Activated CD8-positive, alpha-beta memory T cell treated with anti-CD3 and anti-CD28 coated beads for 48 hours (primary cell): ENCODE measurements at regions not wholly inside any gene's neighbourhood (a gene's known extent, or its start where the extent isn't known, plus 50 kb on each side); places are given as distances from the start of the nearest gene placed in this dataset.

ENCODE experiments used
- DNase-seq, 3 experiments: peaks; one replicate each; pipeline ENCODE4 v3.0.0-alpha.2; 2020; ENCODE audit warnings: low read depth in 2 of 3, low spot score in 2 of 3

DNA sequence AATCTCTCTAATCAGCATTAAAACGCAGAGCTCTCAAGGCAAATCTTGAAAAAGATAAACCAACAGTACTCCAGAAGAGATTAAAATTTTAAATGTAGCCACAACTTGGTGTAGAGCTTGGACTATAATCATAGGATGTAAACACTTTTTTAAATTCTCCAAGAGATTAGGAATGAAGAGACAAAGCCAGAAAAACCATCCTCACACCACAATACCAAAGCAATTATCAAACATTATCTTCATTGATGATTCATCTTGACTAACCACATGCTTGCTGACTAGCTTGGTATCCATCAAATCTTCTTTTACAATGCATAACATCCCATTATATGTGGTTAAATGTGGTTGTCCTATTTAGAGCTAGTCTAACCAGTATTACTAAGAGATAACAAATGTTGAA lies 815.1 kb downstream of the TLE1 start:
- no peak for DNase-seq

DNA sequence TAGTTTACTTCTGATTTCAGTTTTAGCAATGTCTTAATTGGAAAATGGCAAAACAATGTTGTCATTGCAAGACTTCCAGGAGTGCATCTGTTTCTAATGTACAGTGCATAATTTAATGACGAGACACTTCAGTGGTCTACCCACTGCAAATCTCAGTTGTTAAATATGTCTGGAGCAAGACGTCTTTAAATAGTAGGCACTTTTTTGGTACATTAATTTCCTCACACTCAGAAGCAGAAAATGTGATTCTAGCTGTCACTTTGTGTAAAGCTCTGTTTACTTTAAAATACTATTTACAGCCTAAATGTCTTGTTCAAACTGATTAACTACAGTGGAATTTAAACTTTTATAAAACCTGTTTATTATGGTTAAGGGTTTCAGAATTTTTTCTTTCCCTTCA lies 815.5 kb downstream of the TLE1 start:
- DNase-seq, result no peak

DNA sequence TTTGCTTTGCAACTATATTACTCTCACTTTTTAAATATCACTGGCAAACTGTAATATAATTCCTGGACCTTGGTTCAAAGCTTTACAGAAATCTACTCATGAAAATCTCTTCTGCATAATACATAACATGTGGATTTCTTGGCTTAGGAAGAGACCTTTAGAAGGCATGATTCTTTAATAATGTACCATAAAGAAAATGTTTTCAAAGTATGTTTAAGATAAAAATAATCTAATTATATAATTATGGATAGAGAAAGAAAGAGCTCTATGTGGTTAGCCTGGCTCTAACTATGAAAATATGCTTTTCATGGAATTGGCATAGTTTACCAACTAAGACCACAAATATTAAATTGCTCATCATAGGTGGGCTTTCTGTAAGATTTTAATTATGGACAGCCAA lies 817.8 kb downstream of the TLE1 start:
- no peak for DNase-seq

DNA sequence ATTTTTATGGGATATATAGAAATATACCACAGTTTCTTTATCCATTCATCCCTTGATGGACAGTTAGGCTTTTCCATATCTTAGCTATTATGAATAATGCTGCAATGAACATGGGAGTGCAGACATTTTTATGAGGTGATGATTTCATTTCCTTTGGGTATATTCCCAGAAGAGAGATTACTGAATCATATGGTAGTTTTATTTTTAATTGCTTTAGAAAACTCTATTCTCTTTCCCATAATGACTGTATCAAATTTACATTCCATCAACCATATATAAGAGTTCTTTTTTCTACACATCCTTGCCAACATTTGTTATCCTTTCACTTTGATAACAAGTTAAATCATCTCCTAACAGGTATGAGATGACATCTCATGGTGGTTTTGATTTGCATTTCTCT lies 821.6 kb downstream of the TLE1 start:
- no peak for DNase-seq

DNA sequence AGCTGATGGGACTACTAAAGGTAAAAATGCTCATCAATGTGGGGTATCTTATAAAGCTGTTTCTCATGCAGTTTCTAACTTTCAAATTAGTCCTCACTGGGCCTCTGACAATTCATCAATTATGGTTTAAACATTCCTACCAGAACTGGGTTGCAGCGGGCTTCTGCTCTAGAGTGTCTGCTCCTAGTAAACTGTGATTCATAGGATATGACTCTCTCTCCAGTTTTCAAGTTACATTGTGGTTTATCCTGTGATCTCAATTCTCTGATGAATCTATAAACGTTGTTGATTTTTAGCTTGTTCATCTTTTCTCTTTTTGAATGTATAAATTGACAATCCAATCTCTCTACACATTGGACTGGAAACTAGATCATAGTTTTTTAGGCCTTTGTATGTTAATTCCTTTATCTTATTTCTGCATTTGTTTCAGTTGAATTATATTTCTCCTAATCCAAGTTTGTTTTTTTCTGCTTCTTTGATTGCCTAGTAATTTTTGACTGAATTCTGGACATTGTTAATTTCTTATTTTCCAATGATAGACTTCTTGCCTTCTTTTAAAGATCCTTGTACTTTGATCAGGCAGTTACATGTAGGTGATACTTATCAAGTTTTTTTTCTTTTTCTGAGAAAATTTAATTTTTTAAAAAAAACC lies 822.6 kb downstream of the TLE1 start:
- no peak for DNase-seq

DNA sequence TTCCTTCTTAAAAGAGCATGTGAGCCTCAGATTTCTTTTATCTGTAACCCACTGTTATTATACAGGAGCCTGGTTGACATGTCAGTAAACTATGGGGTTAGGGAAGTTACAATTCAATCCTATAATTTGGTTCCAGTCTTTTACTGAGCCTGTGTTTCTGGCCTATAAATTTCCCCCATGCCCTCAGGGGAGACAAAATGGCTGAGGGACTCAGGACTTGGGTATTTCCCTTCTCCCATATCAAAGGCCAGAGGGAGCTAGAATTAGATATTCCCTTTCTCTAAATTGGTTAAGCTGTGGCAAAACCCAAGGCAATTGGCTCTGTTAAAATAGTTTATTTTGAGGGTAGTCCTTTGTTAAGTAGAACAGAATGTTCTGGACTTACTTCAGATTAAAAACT lies 823.2 kb downstream of the TLE1 start:
- DNase-seq, result no peak

DNA sequence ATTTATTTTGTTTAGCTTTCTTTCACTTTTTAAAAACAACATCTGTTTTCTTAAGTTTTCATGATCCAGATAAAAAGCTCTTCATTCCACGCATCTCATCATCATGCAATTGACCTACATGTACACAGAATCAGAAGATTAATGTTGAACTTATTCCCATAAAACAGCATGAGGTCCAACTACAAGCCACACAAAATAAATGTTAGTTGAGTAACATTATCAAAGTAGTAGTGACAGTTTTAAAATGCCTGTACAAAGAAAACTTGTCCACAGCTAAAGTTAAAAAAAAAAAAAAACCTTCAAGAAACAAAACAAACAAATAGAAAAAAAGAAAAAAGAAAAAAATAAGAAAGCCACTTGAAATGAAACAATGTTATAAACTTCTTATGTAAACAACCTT lies 846.3 kb downstream of the TLE1 start:
- no peak for DNase-seq

DNA sequence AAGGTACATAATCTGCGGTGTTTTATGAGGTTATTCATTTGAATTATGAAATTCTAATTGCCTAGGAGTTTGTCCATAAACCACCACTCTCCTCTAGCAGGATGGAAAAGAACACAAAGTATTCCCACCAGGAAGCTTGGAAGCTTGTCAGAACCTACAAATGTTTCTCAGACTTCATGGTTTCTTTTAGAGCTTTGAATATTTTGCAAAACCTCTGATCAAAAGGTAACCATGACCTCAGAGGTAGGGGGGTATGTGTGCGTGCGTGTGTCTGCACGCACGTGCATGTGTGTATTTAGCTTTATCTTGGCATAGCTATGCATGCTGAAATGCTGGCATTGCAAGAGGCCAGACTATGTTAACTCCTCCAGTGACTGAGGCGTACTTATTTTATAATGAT lies 847.0 kb downstream of the TLE1 start:
- no peak for DNase-seq

DNA sequence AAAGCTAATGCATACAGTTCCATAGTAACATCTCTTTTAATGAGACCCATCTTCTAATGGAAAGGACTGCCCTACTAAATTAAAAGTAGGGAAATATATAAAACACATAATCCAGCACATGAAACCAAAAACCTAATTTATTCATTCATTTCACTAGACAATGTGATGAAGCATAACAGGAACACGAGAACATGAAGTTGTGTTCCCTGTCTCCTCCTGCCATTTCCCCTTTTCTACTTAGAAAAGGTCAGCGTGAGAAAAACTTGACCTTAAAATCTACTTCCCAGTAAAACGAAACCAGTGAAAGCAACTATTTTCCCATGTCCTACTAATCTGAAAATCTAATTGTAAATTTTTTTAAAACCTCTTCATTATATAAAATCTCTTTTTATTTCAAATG lies 847.5 kb downstream of the TLE1 start:
- DNase-seq, result no peak

DNA sequence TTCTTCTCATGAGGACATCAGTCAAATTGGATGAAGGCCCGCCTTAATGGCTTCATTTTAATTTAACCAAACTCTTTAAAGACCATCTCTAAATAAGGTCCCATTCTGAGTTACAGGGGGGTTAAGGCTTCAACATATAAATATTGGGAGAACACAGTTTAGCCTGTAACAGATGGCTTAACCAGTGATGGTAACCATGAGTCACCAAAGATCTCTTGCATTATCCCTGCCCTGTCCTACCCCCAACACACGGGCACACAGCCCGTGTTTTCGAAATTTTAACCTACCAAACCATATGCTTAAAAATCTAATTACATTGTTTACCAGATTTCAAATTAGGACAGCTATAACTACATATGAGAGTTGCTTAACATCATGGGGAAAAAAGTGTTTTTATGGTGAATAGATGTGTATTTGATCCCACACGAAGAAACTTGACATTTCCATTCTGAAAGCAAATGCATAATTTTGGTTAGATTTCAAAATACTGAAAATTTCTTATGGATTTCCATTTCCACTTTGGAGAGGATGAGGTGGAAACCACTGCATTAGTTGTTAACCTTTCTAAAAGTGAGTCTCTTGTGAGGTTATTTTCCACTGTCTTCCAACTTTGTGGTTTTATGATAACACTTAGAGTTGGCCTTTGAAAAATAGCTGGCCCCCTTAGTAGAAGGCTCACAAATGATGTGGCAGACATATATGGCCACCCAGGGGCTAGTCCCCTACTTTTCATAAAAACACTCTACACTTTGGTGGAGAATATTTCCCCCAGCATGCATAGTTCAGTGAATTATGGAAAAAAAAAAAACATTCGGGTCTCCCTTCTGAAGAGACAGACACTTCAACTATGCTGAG lies 849.3 kb downstream of the TLE1 start:
- no peak for DNase-seq

DNA sequence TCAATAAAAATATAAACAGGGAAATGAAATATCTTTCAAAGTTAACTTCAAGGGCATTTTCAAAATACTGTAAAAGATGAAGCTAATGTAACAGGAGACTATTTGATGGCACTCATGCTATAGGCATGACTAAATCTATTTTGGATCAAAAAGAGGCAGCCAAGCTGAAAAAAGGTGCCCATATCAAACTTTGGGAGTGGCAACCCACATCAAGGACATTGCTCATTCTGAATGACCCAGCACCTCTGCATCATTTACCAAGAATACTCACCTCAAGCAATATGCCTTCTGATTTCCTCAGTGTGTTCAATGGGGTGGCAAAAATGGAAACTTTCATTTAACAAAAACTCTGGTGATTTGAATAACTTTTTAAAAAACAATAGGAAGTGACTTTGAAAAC lies 853.3 kb downstream of the TLE1 start:
- DNase-seq, result no peak

DNA sequence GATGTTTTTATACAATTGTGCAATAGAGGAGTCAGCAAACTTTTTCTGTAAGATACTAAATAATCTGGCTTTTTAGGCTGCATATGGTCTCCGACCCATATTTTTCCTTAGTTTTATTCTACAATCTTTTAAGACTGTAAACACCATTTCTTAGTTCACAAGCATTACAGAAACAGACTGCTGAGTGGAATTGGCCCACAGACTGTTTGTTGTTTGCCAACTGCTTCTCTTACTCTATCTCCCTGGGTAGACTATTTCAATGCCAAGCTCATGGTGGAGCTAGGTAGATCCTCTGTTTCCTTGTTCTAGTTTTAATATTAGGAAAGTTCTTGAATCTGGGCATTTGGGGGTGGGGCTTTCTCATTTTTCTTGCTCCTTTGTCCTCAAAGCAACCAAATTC lies 857.6 kb downstream of the TLE1 start:
- no peak for DNase-seq

DNA sequence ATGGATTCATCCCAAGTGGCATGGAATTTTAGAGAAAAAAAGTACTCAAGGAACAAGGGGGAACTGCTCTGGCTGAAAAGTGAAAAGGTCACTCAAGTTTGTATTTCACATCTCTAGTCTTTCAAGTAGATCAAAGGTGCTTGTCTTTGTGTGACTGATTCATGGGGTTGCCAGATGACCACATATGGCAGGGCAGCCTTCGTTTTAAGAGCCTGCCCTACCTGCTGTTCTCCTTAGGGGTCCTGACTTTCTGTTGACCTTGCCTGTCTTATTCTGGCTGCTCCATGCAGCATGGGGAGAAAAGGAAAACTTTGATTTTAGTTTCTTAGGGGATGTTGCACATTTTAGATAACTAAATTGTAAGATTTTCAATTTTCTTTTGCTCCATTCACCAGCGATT lies 877.7 kb downstream of the TLE1 start:
- DNase-seq, result no peak

DNA sequence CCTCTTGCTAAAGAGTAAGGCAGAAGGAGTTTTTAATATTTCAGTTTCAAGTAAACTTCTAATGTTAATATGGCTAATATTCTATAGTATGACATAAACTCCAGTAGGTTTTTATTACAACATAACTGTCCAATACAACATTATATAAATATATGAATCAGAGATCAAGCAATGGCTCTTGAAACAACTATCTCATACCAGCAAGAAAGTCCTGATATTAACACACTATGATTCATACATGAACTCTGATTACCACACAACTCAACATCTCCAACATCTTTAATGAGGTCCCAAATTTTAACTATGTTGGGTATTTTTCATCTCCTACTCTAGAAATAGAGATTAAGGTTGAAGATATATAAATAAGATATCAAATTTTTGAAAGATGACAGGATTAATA lies 878.3 kb downstream of the TLE1 start:
- no peak for DNase-seq

DNA sequence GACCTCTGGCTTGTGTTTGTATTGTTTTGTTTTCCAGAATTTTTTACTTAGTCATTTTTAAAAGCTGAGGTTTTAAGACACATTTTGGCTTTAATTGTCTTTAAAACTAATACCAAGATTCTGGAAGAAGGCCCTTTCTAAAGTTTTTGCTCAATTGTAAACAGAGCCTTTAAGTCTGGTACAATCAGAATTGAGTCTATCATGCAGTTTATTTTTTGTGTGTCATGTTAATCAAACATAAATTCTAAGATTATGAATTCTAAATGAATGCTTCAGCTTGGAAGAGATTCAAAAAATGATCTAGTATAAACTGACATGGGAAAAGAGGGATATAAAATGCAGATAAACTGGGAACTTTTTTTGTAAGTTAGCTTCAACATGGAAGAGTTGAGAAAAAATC lies 882.7 kb downstream of the TLE1 start:
- no peak for DNase-seq

DNA sequence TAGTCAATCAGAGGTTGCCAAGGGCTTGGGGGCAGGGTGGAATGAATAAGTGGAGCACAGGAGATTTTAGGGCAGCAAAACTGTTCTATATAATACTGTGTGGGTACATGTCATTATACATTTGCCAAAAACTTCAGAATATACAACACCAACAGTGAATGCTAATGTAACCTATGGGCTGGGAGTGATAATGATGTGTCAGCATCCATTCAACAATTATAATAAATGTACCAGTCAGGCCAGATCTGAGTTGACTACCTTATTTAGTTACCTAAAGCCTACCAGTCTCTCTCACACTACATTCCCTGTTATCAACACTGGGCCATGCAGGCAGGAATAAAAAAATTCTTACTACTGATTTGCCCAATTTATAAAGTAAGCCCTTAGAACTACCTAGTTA lies 884.5 kb downstream of the TLE1 start:
- no peak for DNase-seq

DNA sequence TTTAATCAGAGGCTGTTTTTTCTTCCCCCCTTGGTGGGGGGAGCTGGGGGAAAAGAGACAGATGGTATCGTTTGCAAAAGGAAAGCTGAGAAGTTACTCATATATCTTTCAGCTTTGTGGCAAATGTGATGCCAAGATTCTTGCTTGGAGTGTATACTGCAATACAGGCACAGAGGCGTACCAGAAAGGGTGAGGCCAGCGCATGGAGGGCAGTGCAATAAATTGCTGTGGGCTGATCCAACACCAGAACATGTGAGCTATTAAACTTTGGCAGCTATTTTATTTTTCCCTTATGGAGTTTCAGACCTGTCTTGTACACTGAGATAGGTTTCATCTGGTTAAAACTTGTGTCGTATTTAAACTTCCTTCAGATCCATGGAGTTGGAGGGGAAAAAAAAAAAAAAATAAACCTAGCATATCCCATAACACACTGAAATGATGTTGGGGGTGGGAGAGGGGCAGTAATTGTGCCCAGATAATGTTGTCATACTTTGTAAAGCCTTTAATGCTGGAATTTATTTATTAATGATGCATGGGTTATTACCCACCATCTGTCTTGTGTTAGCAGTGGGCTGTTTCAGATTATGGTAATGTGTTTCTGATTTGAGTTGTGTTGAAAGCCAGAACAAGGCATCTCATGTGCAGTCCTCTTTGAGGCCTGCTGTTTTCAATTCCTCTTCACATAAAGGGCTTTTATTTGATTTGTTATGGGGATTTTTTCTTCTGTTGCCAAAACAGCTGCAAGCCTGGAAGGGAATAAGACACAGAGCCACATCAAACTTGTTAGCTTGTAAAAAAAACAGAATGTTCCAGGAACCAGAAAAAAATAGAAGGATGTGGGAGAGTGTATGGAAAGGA lies 891.3 kb downstream of the TLE1 start:
- DNase-seq, result no peak

DNA sequence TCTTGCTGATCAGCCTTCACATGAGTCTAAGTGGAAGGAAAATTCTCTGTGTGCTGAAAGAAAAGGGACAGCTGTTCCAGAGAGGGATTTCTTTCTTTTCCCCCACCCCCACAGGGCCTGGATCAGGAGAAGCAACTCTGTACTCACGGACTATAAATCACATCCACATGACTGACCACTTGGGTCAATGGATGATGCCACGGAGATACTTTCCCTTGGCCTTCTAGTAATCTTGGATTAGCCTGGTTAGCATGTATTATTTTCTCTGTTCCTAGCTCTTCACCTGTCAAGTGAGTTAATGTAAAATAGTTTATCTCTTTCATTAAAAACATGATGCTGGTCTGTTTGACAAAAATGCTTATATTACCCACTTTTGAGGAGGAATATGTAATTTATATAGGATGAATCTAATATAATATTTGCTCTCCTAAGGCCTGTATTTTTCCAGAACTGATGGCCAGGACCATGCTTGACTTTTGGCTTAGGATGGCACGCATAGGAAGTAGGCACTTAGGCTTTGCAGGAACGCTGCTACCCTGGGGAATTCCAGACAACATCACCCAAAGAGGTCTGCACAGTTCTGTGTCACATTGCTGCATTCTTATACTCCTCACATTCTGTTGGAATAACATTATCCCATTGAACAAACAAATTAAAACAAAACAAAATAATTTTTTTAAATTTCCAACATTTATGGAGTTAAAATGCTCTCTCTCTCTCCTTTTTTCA lies 892.1 kb downstream of the TLE1 start:
- no peak for DNase-seq

DNA sequence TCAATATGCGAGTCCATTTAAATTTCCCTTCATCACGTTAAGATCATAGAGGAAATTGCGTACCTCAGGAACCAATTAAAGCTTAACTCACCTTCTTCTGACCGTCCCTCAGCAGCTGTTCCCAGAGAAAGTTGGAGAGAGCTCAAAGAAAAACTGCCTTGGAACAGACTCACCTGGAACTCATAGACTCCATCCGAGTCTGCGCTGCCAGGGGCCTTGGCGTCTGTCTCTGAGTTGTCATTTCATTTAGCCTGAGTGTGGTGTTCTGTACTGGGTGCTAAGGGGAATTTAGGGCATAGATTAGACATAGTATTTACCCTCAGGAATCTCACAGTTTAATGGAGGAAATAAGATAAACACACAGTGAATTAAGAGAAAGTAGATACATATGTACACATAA lies 892.7 kb downstream of the TLE1 start:
- DNase-seq, result no peak

DNA sequence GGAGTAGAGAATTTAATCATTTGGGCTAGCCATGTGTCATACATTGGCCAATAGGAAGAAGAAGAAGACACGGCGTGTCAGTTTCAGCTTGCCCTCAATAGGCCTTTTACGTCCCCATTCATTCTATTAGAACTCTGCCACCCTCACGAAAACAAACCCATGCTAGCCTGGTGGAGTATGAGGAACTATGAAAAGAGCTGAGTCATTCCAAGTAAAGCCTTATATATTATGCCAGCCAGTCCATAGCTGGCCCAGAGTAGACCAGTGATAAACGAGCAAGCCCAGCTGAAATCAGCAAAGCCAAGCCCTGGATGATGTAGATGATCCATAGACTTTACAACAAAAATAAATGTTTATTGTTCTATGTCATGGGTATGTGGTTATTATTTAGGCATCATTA lies 895.1 kb downstream of the TLE1 start:
- DNase-seq, result no peak

DNA sequence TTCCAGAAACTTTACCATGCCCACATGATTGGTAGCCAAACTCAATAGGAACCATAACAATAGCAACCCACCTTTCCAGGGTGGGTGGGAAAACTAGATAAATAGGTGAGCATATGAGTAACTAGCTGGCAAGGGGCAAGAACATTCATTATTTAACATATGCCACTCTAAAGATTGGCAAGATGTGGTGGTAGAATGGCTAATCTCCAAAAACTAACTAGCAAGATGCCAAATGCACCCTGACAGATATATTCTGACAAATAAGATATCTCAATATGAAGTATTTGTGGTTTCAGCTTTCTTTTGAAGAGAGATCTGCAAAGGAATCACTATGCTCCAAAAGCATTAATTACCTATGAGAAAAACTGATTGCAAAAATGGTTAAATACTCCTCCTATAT lies 895.6 kb downstream of the TLE1 start:
- no peak for DNase-seq
